GM12878 (cell line): ENCODE measurements at regions not wholly inside any gene's neighbourhood (a gene's known extent, or its start where the extent isn't known, plus 50 kb on each side); places are given as distances from the start of the nearest gene placed in this dataset.
A peak's percentile ranks its signal among the peaks of the same experiment; 100 is the strongest.

Experiments used
- ATAC-seq: fragments of 200-7000 bp; cut with Tn5 transposase; 3 replicates; pipeline ENCODE4 v1.9.1; 2020; ENCODE audit warnings: mild to moderate bottlenecking, moderate library complexity
- BruUV-seq: library from RNA; stranded (reverse); fragments of 400-500 nt; replicated peaks from 2 replicates; lab custom pipeline; 2021; lab: Mats Ljungman, UMichigan
- CTCF ChIA-PET: fragments of 300-600 bp; sonication (Branson Sonifier 250); formaldehyde crosslinking; extraction: SDS; loops from one replicate; lab custom pipeline; 2021; ENCODE audit warnings: inconsistent platforms; lab: Yijun Ruan, JAX
- POLR2A ChIA-PET: fragments of 350-600 bp; formaldehyde crosslinking; extraction: SDS; loops from one replicate; lab custom pipeline; 2021; ENCODE audit warnings: inconsistent platforms; lab: Charles Lee
- RAD21 ChIA-PET: fragments of 300-600 bp; sonication (Branson Sonifier 250); formaldehyde crosslinking; loops from one replicate; lab custom pipeline; 2023; ENCODE audit warnings: antibody characterized with exemption; ENCODE audit not compliant: unreplicated experiment; lab: Charles Lee
- SMC1A ChIA-PET: fragments of 300-600 bp; sonication (Branson Sonifier 250); formaldehyde crosslinking; loops from one replicate; lab custom pipeline; 2023; ENCODE audit not compliant: unreplicated experiment, uncharacterized antibody; lab: Charles Lee
- DNase-seq: peaks from one replicate; pipeline ENCODE4 v3.0.0-alpha.2; 2011; ENCODE audit warnings: low read depth, low spot score
- FAIRE-seq: peaks from 3 replicates; lab custom pipeline; 2011; peaks lifted over from hg19 to GRCh38; lab: Jason Lieb, UNC
- H2AFZ ChIP-seq: 2 replicates; pipeline ENCODE4 v1.6.0; 2011; ENCODE audit warnings: low read depth, low read length, control low read depth; ENCODE audit not compliant: control insufficient read depth
- H3K27ac ChIP-seq: 2 replicates; pipeline ENCODE4 v1.5.1; 2011; ENCODE audit warnings: control low read depth; ENCODE audit not compliant: control insufficient read depth, insufficient read depth
- H3K27me3 ChIP-seq, 2 experiments: replicated peaks in 1 of 2; 2 replicates each; pipeline versions ENCODE4 v1.6.0 to v1.6.1; 2011; ENCODE audit warnings: low read length in 1 of 2; ENCODE audit not compliant: control insufficient read depth in 2 of 2, insufficient read depth in 2 of 2
- H3K36me3 ChIP-seq, 2 experiments: 2 replicates each; pipeline ENCODE4 v1.5.1; 2011; ENCODE audit warnings: low read length in 1 of 2; ENCODE audit not compliant: control insufficient read depth in 2 of 2, insufficient read depth in 2 of 2
- H3K4me1 ChIP-seq: 2 replicates; pipeline ENCODE4 v1.6.1; 2011; ENCODE audit warnings: mild to moderate bottlenecking, low read length, moderate library complexity, mixed read lengths; ENCODE audit not compliant: control insufficient read depth, insufficient read depth
- H3K4me2 ChIP-seq: 2 replicates; pipeline ENCODE4 v1.6.0; 2011; ENCODE audit warnings: control low read depth; ENCODE audit not compliant: control insufficient read depth, insufficient read depth
- H3K4me3 ChIP-seq: fragments of 200-600 bp; sonication (generic); 2 replicates; pipeline ENCODE4 v1.5.1; 2016
- H3K79me2 ChIP-seq: 2 replicates; pipeline ENCODE4 v1.6.0; 2011; ENCODE audit warnings: low read length; ENCODE audit not compliant: control insufficient read depth, insufficient read depth
- H3K9ac ChIP-seq: 2 replicates; pipeline ENCODE4 v1.8.0; 2011; ENCODE audit warnings: low read length, control low read depth, mixed read lengths; ENCODE audit not compliant: control insufficient read depth, insufficient read depth
- H3K9me3 ChIP-seq: replicated peaks from 3 replicates; pipeline ENCODE4 v1.5.1; 2011; ENCODE audit warnings: mild to moderate bottlenecking, low read length; ENCODE audit not compliant: control insufficient read depth, insufficient read depth
- H4K20me1 ChIP-seq: 2 replicates; pipeline ENCODE4 v1.6.0; 2011; ENCODE audit not compliant: control insufficient read depth, insufficient read depth
- CBX5 ChIP-seq: sonication (generic); IDR thresholded peaks from 2 replicates; pipeline ENCODE4 v1.6.1; 2016; ENCODE audit warnings: low read depth, moderate library complexity, mild to moderate bottlenecking, inconsistent platforms
- CHD1 ChIP-seq: IDR thresholded peaks from 2 replicates; pipeline ENCODE4 v1.6.1; 2012; ENCODE audit warnings: low read depth, low read length, improper control_type of control experiment
- FOS ChIP-seq: IDR thresholded peaks from 3 replicates; pipeline ENCODE4 v1.6.1; 2011; ENCODE audit warnings: borderline replicate concordance; ENCODE audit not compliant: insufficient read length; ENCODE audit errors: extremely low read depth
- GATAD2B ChIP-seq: fragments of 450-650 bp; conservative IDR thresholded peaks from 2 replicates; pipeline ENCODE4 v1.6.1; 2017; ENCODE audit warnings: low read depth, mild to moderate bottlenecking, moderate library complexity
- HCFC1 ChIP-seq: fragments of 150-350 bp; IDR thresholded peaks from 2 replicates; pipeline ENCODE4 v1.6.1; 2014; ENCODE audit warnings: low read length
- POLR2AphosphoS5 ChIP-seq: IDR thresholded peaks from 2 replicates; pipeline ENCODE4 v1.6.1; 2011; ENCODE audit warnings: mild to moderate bottlenecking, low read length, inconsistent platforms
- STAT3 ChIP-seq: IDR thresholded peaks from 2 replicates; pipeline ENCODE4 v1.6.1; 2011; ENCODE audit warnings: low read depth, low read length, improper control_type of control experiment
- SUZ12 ChIP-seq: fragments of 200-600 bp; sonication (generic); IDR thresholded peaks from one replicate; pipeline ENCODE4 v1.6.1; 2018; ENCODE audit warnings: antibody characterized with exemption, mild to moderate bottlenecking; ENCODE audit not compliant: unreplicated experiment
- WGBS: methylation state at CpG from one replicate; pipeline ENCODE4 v1.1.6; 2016; ENCODE audit warnings: low lambda C conversion rate; ENCODE audit not compliant: insufficient replicate concordance, insufficient coverage; ENCODE audit errors: missing lambda C conversion rate; 5-methylcytosine and 5-hydroxymethylcytosine counted together
- in situ Hi-C: fragments of 300-500 bp; cut with MboI; formaldehyde crosslinking; loops from 9 replicates; pipeline ENCODE4 v1.14.3; 2018; ENCODE audit warnings: mixed read lengths
- intact Hi-C: fragments of 100-400 bp; cut with micrococcal nuclease; formaldehyde crosslinking; loops from one replicate; pipeline ENCODE4 v1.14.2; 2022; ENCODE audit not compliant: unreplicated experiment
- TF ChIP-seq, protein P1 (sequence below): fragments of 450-650 bp; formaldehyde crosslinking; IDR thresholded peaks from 2 replicates; pipeline ENCODE4 v1.4.0; 2022; ENCODE audit warnings: mild to moderate bottlenecking, moderate library complexity
- TF ChIP-seq, protein P2 (sequence below): fragments of 450-650 bp; IDR thresholded peaks from 2 replicates; pipeline ENCODE4 v1.6.1; 2014; ENCODE audit warnings: mild to moderate bottlenecking
- TF ChIP-seq, protein P3 (sequence below): IDR thresholded peaks from 2 replicates; pipeline ENCODE4 v1.6.1; 2011; ENCODE audit warnings: mild to moderate bottlenecking, low read depth, low read length, moderate library complexity; ENCODE audit not compliant: insufficient replicate concordance

DNA sequence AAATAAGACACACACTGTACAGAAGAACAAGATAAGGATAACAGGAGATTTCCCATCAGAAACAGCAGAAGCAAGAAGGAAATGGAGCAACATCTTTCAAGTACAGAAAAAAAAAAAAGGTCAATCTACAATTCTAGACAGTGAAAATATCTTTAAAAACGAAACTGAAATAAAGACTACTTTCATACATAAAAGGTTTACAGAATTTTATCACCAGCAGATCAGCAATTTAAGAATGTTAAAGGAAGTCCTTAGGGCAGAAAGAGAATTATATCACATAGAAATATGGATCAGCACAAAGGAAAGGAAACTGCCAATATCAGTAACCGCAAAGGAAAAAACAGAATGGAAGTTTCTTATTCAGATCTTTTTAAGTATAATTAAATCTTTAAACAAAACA is 931.0 kb downstream of the EPHA4 start:
- no TSS peak for BruUV-seq
- Histone ChIP-seq H3K27me3 (no peaks in the 10 kb centered on the region), H3K79me2 (no peaks in the 10 kb centered on the region), H3K27ac (no peak overlapping the region), H3K4me3 (no peak overlapping the region), H3K9me3 (no peaks in the 10 kb centered on the region), H3K9ac (no peak overlapping the region), H4K20me1 (no peaks in the 10 kb centered on the region), H2AFZ (no peak overlapping the region), H3K36me3 (no peaks in the 10 kb centered on the region), H3K4me2 (no peak overlapping the region), H3K4me1 (no peaks in the 10 kb centered on the region)
- no peak for DNase-seq
- TF ChIP-seq, protein P1, sequence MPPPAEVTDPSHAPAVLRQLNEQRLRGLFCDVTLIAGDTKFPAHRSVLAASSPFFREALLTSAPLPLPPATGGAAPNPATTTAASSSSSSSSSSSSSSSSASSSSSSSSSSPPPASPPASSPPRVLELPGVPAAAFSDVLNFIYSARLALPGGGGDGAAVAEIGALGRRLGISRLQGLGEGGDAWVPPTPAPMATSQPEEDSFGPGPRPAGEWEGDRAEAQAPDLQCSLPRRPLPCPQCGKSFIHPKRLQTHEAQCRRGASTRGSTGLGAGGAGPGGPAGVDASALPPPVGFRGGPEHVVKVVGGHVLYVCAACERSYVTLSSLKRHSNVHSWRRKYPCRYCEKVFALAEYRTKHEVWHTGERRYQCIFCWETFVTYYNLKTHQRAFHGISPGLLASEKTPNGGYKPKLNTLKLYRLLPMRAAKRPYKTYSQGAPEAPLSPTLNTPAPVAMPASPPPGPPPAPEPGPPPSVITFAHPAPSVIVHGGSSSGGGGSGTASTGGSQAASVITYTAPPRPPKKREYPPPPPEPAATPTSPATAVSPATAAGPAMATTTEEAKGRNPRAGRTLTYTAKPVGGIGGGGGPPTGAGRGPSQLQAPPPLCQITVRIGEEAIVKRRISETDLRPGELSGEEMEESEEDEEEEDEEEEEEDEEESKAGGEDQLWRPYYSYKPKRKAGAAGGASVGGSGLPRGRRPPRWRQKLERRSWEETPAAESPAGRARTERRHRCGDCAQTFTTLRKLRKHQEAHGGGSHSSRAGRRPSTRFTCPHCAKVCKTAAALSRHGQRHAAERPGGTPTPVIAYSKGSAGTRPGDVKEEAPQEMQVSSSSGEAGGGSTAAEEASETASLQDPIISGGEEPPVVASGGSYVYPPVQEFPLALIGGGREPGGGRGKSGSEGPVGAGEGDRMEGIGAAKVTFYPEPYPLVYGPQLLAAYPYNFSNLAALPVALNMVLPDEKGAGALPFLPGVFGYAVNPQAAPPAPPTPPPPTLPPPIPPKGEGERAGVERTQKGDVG, result no peak
- TF ChIP-seq CBX5 (no peak), HCFC1 (no peak), GATAD2B (no peak), CHD1 (no peak), POLR2AphosphoS5 (no peak), FOS (no peak), SUZ12 (no peak), STAT3 (no peak)
- TF ChIP-seq, protein P2, sequence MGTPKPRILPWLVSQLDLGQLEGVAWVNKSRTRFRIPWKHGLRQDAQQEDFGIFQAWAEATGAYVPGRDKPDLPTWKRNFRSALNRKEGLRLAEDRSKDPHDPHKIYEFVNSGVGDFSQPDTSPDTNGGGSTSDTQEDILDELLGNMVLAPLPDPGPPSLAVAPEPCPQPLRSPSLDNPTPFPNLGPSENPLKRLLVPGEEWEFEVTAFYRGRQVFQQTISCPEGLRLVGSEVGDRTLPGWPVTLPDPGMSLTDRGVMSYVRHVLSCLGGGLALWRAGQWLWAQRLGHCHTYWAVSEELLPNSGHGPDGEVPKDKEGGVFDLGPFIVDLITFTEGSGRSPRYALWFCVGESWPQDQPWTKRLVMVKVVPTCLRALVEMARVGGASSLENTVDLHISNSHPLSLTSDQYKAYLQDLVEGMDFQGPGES, result no peak
- TF ChIP-seq, protein P3, sequence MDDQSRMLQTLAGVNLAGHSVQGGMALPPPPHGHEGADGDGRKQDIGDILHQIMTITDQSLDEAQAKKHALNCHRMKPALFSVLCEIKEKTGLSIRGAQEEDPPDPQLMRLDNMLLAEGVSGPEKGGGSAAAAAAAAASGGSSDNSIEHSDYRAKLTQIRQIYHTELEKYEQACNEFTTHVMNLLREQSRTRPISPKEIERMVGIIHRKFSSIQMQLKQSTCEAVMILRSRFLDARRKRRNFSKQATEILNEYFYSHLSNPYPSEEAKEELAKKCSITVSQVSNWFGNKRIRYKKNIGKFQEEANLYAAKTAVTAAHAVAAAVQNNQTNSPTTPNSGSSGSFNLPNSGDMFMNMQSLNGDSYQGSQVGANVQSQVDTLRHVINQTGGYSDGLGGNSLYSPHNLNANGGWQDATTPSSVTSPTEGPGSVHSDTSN, result no peak
- peak; percentile 70 for ATAC-seq
- ChIA-PET RAD21 (no interaction called here), SMC1A (interaction anchor here (0.6 to 1.4 kb wide), 2 partner anchors 12 to 235 kb away, joined by 3 to 4 read pairs; no protein-coding TSS in a partner anchor), POLR2A (no interaction called here), CTCF (no interaction called here)
- intact Hi-C loops (no loop called here), in situ Hi-C loops (no loop called here)
- 14% methylated on average over 2 of the region's 2 CpGs for WGBS
- FAIRE-seq, result no peak
